GM21528 (cell line): ENCODE measurements at regions not wholly inside any gene's neighbourhood (a gene's known extent, or its start where the extent isn't known, plus 50 kb on each side); places are given as distances from the start of the nearest gene placed in this dataset.

Experiments
- ATAC-seq: cut with Tn5 transposase; IDR thresholded peaks from one replicate; pipeline ENCODE4 v1.9.1; 2021; ENCODE audit warnings: mild to moderate bottlenecking, moderate library complexity; ENCODE audit not compliant: unreplicated experiment, low FRiP score

- no peak for ATAC-seq
These were observed 98.4 kb upstream of the HABP2 start for GRCh38 chr10:113454341-113455061.

- ATAC-seq, result no peak
These were observed 96.9 kb upstream of the HABP2 start for GRCh38 chr10:113455947-113456346.

GRCh38 chr10:113456741-113457140 is 96.1 kb upstream of the HABP2 start:
- no peak for ATAC-seq

GRCh38 chr10:113457408-113457807 is 95.4 kb upstream of the HABP2 start:
- ATAC-seq, result no peak

- no peak for ATAC-seq
These were observed 94.4 kb upstream of the HABP2 start for GRCh38 chr10:113458451-113458850.

- no peak for ATAC-seq
These were observed 93.9 kb upstream of the HABP2 start for GRCh38 chr10:113458944-113459343.

- no peak for ATAC-seq
These were observed 93.1 kb upstream of the HABP2 start for GRCh38 chr10:113459626-113460280.

GRCh38 chr10:113463083-113463482 is 89.8 kb upstream of the HABP2 start:
- no peak for ATAC-seq

- ATAC-seq, result no peak
These were observed 89.1 kb upstream of the HABP2 start for GRCh38 chr10:113463777-113464176.

- no peak for ATAC-seq
These were observed 83.1 kb upstream of the HABP2 start for GRCh38 chr10:113469796-113470195.

- no peak for ATAC-seq
These were observed 82.2 kb upstream of the HABP2 start for GRCh38 chr10:113470372-113471240.

- no peak for ATAC-seq
These were observed 81.4 kb upstream of the HABP2 start for GRCh38 chr10:113471241-113471996.

- no peak for ATAC-seq
These were observed 79.8 kb upstream of the HABP2 start for GRCh38 chr10:113473011-113473410.

- no peak for ATAC-seq
These were observed 79.0 kb upstream of the HABP2 start for GRCh38 chr10:113473851-113474250.

GRCh38 chr10:113474752-113475151 is 78.1 kb upstream of the HABP2 start:
- ATAC-seq, result no peak

GRCh38 chr10:113475381-113475807 is 77.5 kb upstream of the HABP2 start:
- ATAC-seq, result no peak

- no peak for ATAC-seq
These were observed 76.7 kb upstream of the HABP2 start for GRCh38 chr10:113476191-113476590.

- ATAC-seq, result no peak
These were observed 76.2 kb upstream of the HABP2 start for GRCh38 chr10:113476673-113477072.

- no peak for ATAC-seq
These were observed 75.4 kb upstream of the HABP2 start for GRCh38 chr10:113477451-113477850.

GRCh38 chr10:113479346-113480080 is 73.3 kb upstream of the HABP2 start:
- no peak for ATAC-seq
